Smooth muscle cell (in vitro differentiated cells): ENCODE measurements at regions not wholly inside any gene's neighbourhood (a gene's known extent, or its start where the extent isn't known, plus 50 kb on each side); places are given as distances from the start of the nearest gene placed in this dataset.

ENCODE experiments used
- DNase-seq: peaks from one replicate; lab custom pipeline; 2025; ENCODE audit not compliant: unreplicated experiment; lab: John Stamatoyannopoulos, UW
- H2AFZ ChIP-seq: fragments of 200-600 bp; sonication (generic); 2 replicates; pipeline ENCODE4 v1.6.0; 2016; ENCODE audit warnings: antibody characterized with exemption, low read depth, mild to moderate bottlenecking
- H3F3A ChIP-seq: fragments of 200-600 bp; sonication (generic); 2 replicates; pipeline ENCODE4 v1.6.0; 2017; ENCODE audit warnings: antibody characterized with exemption, low read depth
- H3K27ac ChIP-seq: fragments of 200-600 bp; sonication (generic); 2 replicates; pipeline ENCODE4 v1.5.1; 2016; ENCODE audit warnings: low read depth, mild to moderate bottlenecking
- H3K27me3 ChIP-seq: fragments of 200-600 bp; sonication (generic); 2 replicates; pipeline ENCODE4 v1.6.1; 2016; ENCODE audit warnings: low read depth, mild to moderate bottlenecking
- H3K36me3 ChIP-seq: fragments of 200-600 bp; sonication (generic); 2 replicates; pipeline ENCODE4 v1.5.1; 2016; ENCODE audit warnings: low read depth
- H3K4me1 ChIP-seq: fragments of 200-600 bp; sonication (generic); 2 replicates; pipeline ENCODE4 v1.5.1; 2016; ENCODE audit warnings: low read depth
- H3K4me2 ChIP-seq: fragments of 200-600 bp; sonication (generic); 2 replicates; pipeline ENCODE4 v1.6.0; 2016; ENCODE audit warnings: mild to moderate bottlenecking
- H3K4me3 ChIP-seq: fragments of 200-600 bp; sonication (generic); 2 replicates; pipeline ENCODE4 v1.5.1; 2016; ENCODE audit warnings: mild to moderate bottlenecking
- H3K79me2 ChIP-seq: fragments of 200-600 bp; sonication (generic); 2 replicates; pipeline ENCODE4 v1.6.0; 2016; ENCODE audit warnings: low read depth, mild to moderate bottlenecking
- H3K9ac ChIP-seq: fragments of 200-600 bp; sonication (generic); 2 replicates; pipeline ENCODE4 v1.6.0; 2016; ENCODE audit warnings: low read depth
- H3K9me3 ChIP-seq: fragments of 200-600 bp; sonication (generic); replicated peaks from 2 replicates; pipeline ENCODE4 v1.5.1; 2016; ENCODE audit warnings: low read depth
- H4K20me1 ChIP-seq: fragments of 200-600 bp; sonication (generic); 2 replicates; pipeline ENCODE4 v1.6.0; 2016; ENCODE audit warnings: low read depth
- CTCF ChIP-seq: fragments of 200-600 bp; sonication (generic); IDR thresholded peaks from 2 replicates; pipeline ENCODE4 v1.5.1; 2017; ENCODE audit warnings: borderline replicate concordance, mild to moderate bottlenecking, antibody characterized with exemption; ENCODE audit not compliant: insufficient read depth, poor library complexity, severe bottlenecking
- WGBS: methylation state at CpG from one replicate; pipeline ENCODE4 v1.1.7; 2016; ENCODE audit warnings: low lambda C conversion rate; 5-methylcytosine and 5-hydroxymethylcytosine counted together

GRCh38 chr2:236673126-236673822 lies 103.6 kb downstream of the ACKR3 start:
- Histone ChIP-seq H3K4me1 (no peaks in the 10 kb centered on the region), H3K9me3 (no peaks in the 10 kb centered on the region), H3K27me3 (no peaks in the 10 kb centered on the region), H3K36me3 (no peaks in the 10 kb centered on the region), H3K27ac (no peak overlapping the region), H3F3A (peaks cover 7% of the 10 kb centered on the region), H3K9ac (no peak overlapping the region), H3K4me2 (no peak overlapping the region), H2AFZ (no peak overlapping the region), H3K4me3 (no peak overlapping the region), H3K79me2 (no peaks in the 10 kb centered on the region), H4K20me1 (no peaks in the 10 kb centered on the region)
- TF ChIP-seq CTCF = no peak
- no peak for DNase-seq
- 97% methylated on average over 14 of the region's 14 CpGs for WGBS

- no peaks in the 10 kb centered on the region for H3K27me3 ChIP-seq
- no peak overlapping the region for H3K4me2 ChIP-seq
- H4K20me1 ChIP-seq = no peaks in the 10 kb centered on the region
- H3K4me3 ChIP-seq = no peak overlapping the region
- no peak for DNase-seq
- no peaks in the 10 kb centered on the region for H3K36me3 ChIP-seq
- no peak for TF ChIP-seq CTCF
- H3F3A ChIP-seq = peaks cover 7% of the 10 kb centered on the region
- H3K79me2 ChIP-seq = no peaks in the 10 kb centered on the region
- no peaks in the 10 kb centered on the region for H3K9me3 ChIP-seq
- WGBS = 97% methylated on average over 4 of the region's 4 CpGs
- H2AFZ ChIP-seq = no peak overlapping the region
- no peak overlapping the region for H3K27ac ChIP-seq
- no peak overlapping the region for H3K9ac ChIP-seq
- H3K4me1 ChIP-seq = no peaks in the 10 kb centered on the region
Observed at GRCh38 chr2:236673823-236674185, 104.2 kb downstream of the ACKR3 start.

GRCh38 chr2:236674238-236674637 lies 104.6 kb downstream of the ACKR3 start:
- H3K4me1 ChIP-seq = no peaks in the 10 kb centered on the region
- no peak overlapping the region for H2AFZ ChIP-seq
- H3K36me3 ChIP-seq = no peaks in the 10 kb centered on the region
- no peak for TF ChIP-seq CTCF
- WGBS = 94% methylated on average over 7 of the region's 7 CpGs
- no peak for DNase-seq
- H3K4me3 ChIP-seq = no peak overlapping the region
- H3K79me2 ChIP-seq = no peaks in the 10 kb centered on the region
- no peak overlapping the region for H3K9ac ChIP-seq
- H3K27ac ChIP-seq = no peak overlapping the region
- H3F3A ChIP-seq = peaks cover 7% of the 10 kb centered on the region
- H4K20me1 ChIP-seq = no peaks in the 10 kb centered on the region
- no peaks in the 10 kb centered on the region for H3K27me3 ChIP-seq
- H3K4me2 ChIP-seq = peak overlapping the region; percentile 17
- no peaks in the 10 kb centered on the region for H3K9me3 ChIP-seq

DNA sequence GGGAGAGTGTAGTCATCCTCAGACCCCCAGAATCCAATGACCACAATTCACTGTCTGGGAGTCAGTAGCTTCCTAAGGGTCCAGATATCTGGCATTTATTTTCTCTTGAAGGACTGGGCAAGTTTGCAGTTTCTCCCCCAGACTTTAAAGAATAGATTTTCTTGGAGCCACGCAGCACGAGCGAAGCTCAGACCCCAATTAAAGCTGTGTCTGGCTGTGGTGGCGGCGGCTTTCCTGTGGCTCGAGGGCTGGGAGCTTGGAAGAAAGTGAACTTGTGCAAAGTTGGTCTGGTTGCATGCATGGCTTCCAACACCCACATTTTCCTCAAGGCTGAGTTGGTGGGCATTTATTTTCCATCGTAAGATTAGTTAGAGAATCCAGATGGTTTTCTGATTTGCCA lies 105.0 kb downstream of the ACKR3 start:
- WGBS = 59% methylated on average over 7 of the region's 7 CpGs
- Histone ChIP-seq H3K4me2 (peak overlapping the region; percentile 17), H3K36me3 (no peaks in the 10 kb centered on the region), H3K79me2 (no peaks in the 10 kb centered on the region), H3F3A (peaks cover 7% of the 10 kb centered on the region), H2AFZ (no peak overlapping the region), H3K4me1 (peaks cover 4% of the 10 kb centered on the region), H3K4me3 (no peak overlapping the region), H3K9ac (no peak overlapping the region), H3K9me3 (no peaks in the 10 kb centered on the region), H3K27ac (peak overlapping the region; percentile 3), H3K27me3 (no peaks in the 10 kb centered on the region), H4K20me1 (no peaks in the 10 kb centered on the region)
- no peak for DNase-seq
- no peak for TF ChIP-seq CTCF
